ENCODE measurements at regions not wholly inside any gene's neighbourhood (a gene's known extent, or its start where the extent isn't known, plus 50 kb on each side); places are given as distances from the start of the nearest gene placed in this dataset.

GRCh38 chr6:78709021-78709420, 158.3 kb upstream of the IRAK1BP1 start:
- Histone ChIP-seq H3K9ac (no peak overlapping the region), H3K27ac (ENCODE audit: low read depth in 2 of 2, low read length in 1 of 2) (no peak overlapping the region), H3K9me3 (no peaks in the 10 kb centered on the region), H3K9me2 (no peaks in the 10 kb centered on the region), H3K4me1 (ENCODE audit: control insufficient read depth in 1 of 2, insufficient read depth in 2 of 2, low read depth in 1 of 2, low read length in 1 of 2) (no peaks in the 10 kb centered on the region), H3F3A (replicated peaks; ENCODE audit: insufficient read depth) (no peaks in the 10 kb centered on the region), H4K20me1 (ENCODE audit: insufficient read depth) (no peaks in the 10 kb centered on the region), H3K79me2 (ENCODE audit: insufficient read depth) (no peaks in the 10 kb centered on the region), H3K4me2 (no peak overlapping the region), H3K36me3 (replicated peaks in 1 of 2; ENCODE audit: control insufficient read depth in 1 of 2, insufficient read depth in 2 of 2, low read length in 1 of 2) (no peaks in the 10 kb centered on the region), H2AFZ (ENCODE audit: low read depth) (peak overlapping the region; percentile 42; the same call in 1 of the 2 replicates), H3K27me3 (ENCODE audit: insufficient read depth) (no peaks in the 10 kb centered on the region), H3K4me3 (ENCODE audit: low read depth in 2 of 2, low read length in 1 of 2) (no peak overlapping the region)
- 43% methylated on average over 3 of the region's 3 CpGs for WGBS (ENCODE audit: low lambda C conversion rate)
- no peak for DNase-seq
- ChIA-PET POLR2A (no interaction called here), CTCF (no interaction called here)
- TF ChIP-seq TEAD4 (IDR thresholded peaks at IDR 0.05; ENCODE audit: borderline replicate concordance, insufficient read depth) (no peak), NFIC (IDR thresholded peaks at IDR 0.05; ENCODE audit: borderline replicate concordance) (no peak), RFX5 (IDR thresholded peaks at IDR 0.05; ENCODE audit: low read length) (no peak), EZH2phosphoT487 (IDR thresholded peaks at IDR 0.05; ENCODE audit: borderline replicate concordance, low read depth) (no peak), USF1 (IDR thresholded peaks at IDR 0.05; ENCODE audit: borderline replicate concordance, low read depth) (no peak), SIN3A (IDR thresholded peaks at IDR 0.05; ENCODE audit: borderline replicate concordance, low read depth, low read length) (no peak), YY1 (IDR thresholded peaks at IDR 0.05; ENCODE audit: low read depth) (no peak), USF2 (IDR thresholded peaks at IDR 0.05; ENCODE audit: borderline replicate concordance, low read depth, low read length) (no peak), MXI1 (IDR thresholded peaks at IDR 0.05; ENCODE audit: low read depth, low read length) (no peak), GATA2 (CRISPR knock-in tag; IDR thresholded peaks at IDR 0.05) (no peak), TCF12 (IDR thresholded peaks at IDR 0.05) (no peak), TAF1 (IDR thresholded peaks at IDR 0.05; ENCODE audit: borderline replicate concordance, low read depth, low read length) (no peak), GABPA (IDR thresholded peaks at IDR 0.05; ENCODE audit: low read depth) (no peak), CHD2 (IDR thresholded peaks at IDR 0.05; ENCODE audit: low read length, partially characterized antibody) (no peak), MAX (IDR thresholded peaks at IDR 0.05; ENCODE audit: low read depth) (no peak), RAD21 (IDR thresholded peaks at IDR 0.05; ENCODE audit: low read length) (no peak)
- TF ChIP-seq, protein P1, sequence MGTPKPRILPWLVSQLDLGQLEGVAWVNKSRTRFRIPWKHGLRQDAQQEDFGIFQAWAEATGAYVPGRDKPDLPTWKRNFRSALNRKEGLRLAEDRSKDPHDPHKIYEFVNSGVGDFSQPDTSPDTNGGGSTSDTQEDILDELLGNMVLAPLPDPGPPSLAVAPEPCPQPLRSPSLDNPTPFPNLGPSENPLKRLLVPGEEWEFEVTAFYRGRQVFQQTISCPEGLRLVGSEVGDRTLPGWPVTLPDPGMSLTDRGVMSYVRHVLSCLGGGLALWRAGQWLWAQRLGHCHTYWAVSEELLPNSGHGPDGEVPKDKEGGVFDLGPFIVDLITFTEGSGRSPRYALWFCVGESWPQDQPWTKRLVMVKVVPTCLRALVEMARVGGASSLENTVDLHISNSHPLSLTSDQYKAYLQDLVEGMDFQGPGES (IDR thresholded peaks at IDR 0.05; ENCODE audit: low read depth, low read length), result no peak
- TF ChIP-seq, protein P2, sequence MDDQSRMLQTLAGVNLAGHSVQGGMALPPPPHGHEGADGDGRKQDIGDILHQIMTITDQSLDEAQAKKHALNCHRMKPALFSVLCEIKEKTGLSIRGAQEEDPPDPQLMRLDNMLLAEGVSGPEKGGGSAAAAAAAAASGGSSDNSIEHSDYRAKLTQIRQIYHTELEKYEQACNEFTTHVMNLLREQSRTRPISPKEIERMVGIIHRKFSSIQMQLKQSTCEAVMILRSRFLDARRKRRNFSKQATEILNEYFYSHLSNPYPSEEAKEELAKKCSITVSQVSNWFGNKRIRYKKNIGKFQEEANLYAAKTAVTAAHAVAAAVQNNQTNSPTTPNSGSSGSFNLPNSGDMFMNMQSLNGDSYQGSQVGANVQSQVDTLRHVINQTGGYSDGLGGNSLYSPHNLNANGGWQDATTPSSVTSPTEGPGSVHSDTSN (IDR thresholded peaks at IDR 0.05), result no peak
